ENCODE measurements at regions not wholly inside any gene's neighbourhood (a gene's known extent, or its start where the extent isn't known, plus 50 kb on each side); places are given as distances from the start of the nearest gene placed in this dataset.

GRCh38 chr6:141167945-141168344 is 964.8 kb upstream of the GJE1 start:
- Histone ChIP-seq H3K27me3 (ENCODE audit: low read depth) (no peaks in the 10 kb centered on the region), H3K27ac (replicated peaks) (no peak overlapping the region), H3K4me3 (no peak overlapping the region), H3K9me3 (replicated peaks) (peaks cover 9% of the 10 kb centered on the region), H3K4me1 (peaks cover 27% of the 10 kb centered on the region), H3K36me3 (no peaks in the 10 kb centered on the region)
- TF ChIP-seq CTCF (IDR thresholded peaks at IDR 0.05; ENCODE audit: borderline replicate concordance), result no peak
- intact Hi-C loops (cut with micrococcal nuclease), result no loop called here
- DNase-seq, result no peak

GRCh38 chr6:141165002-141165665 is 967.6 kb upstream of the GJE1 start:
- no peak for DNase-seq
- peaks cover 27% of the 10 kb centered on the region for H3K4me1 ChIP-seq
- intact Hi-C loops (cut with micrococcal nuclease), result no loop called here
- H3K36me3 ChIP-seq, result no peaks in the 10 kb centered on the region
- TF ChIP-seq CTCF (IDR thresholded peaks at IDR 0.05; ENCODE audit: borderline replicate concordance), result no peak
- peaks cover 9% of the 10 kb centered on the region for H3K9me3 ChIP-seq (replicated peaks)
- no peaks in the 10 kb centered on the region for H3K27me3 ChIP-seq (ENCODE audit: low read depth)
- H3K27ac ChIP-seq (replicated peaks), result peak overlapping the region; percentile 92
- H3K4me3 ChIP-seq, result no peak overlapping the region

GRCh38 chr6:141164042-141164743 is 968.5 kb upstream of the GJE1 start:
- no peak for TF ChIP-seq CTCF (IDR thresholded peaks at IDR 0.05; ENCODE audit: borderline replicate concordance)
- DNase-seq, result no peak
- H3K4me1 ChIP-seq, result peaks cover 28% of the 10 kb centered on the region
- H3K9me3 ChIP-seq (replicated peaks), result peaks cover 9% of the 10 kb centered on the region
- no peak overlapping the region for H3K4me3 ChIP-seq
- no peaks in the 10 kb centered on the region for H3K27me3 ChIP-seq (ENCODE audit: low read depth)
- H3K27ac ChIP-seq (replicated peaks), result peak overlapping the region; percentile 92
- H3K36me3 ChIP-seq, result no peaks in the 10 kb centered on the region
- intact Hi-C loops (cut with micrococcal nuclease), result no loop called here

GRCh38 chr6:141163107-141163506 is 969.6 kb upstream of the GJE1 start:
- no peak for DNase-seq
- Histone ChIP-seq H3K27me3 (ENCODE audit: low read depth) (no peaks in the 10 kb centered on the region), H3K27ac (replicated peaks) (peak overlapping the region; percentile 92), H3K4me3 (no peak overlapping the region), H3K36me3 (no peaks in the 10 kb centered on the region), H3K4me1 (peaks cover 36% of the 10 kb centered on the region), H3K9me3 (replicated peaks) (peaks cover 9% of the 10 kb centered on the region)
- no peak for TF ChIP-seq CTCF (IDR thresholded peaks at IDR 0.05; ENCODE audit: borderline replicate concordance)
- intact Hi-C loops (cut with micrococcal nuclease), result no loop called here

GRCh38 chr6:141158740-141159139 is 974.0 kb upstream of the GJE1 start:
- no peaks in the 10 kb centered on the region for H3K27me3 ChIP-seq (ENCODE audit: low read depth)
- peaks cover 20% of the 10 kb centered on the region for H3K4me1 ChIP-seq
- peak overlapping the region; percentile 69 for H3K27ac ChIP-seq (replicated peaks)
- no peak for DNase-seq
- no peak for TF ChIP-seq CTCF (IDR thresholded peaks at IDR 0.05; ENCODE audit: borderline replicate concordance)
- intact Hi-C loops (cut with micrococcal nuclease), result no loop called here
- H3K9me3 ChIP-seq (replicated peaks), result peaks cover 8% of the 10 kb centered on the region
- H3K36me3 ChIP-seq, result no peaks in the 10 kb centered on the region
- no peak overlapping the region for H3K4me3 ChIP-seq
